AG04450 (cell line): ENCODE measurements at regions not wholly inside any gene's neighbourhood (a gene's known extent, or its start where the extent isn't known, plus 50 kb on each side); places are given as distances from the start of the nearest gene placed in this dataset.

Experiments
- CTCF ChIA-PET: fragments of 300-600, 350-600 bp; formaldehyde crosslinking; extraction: SDS; loops from one replicate; lab custom pipeline; 2022; ENCODE audit warnings: antibody characterized with exemption, inconsistent platforms; lab: Charles Lee
- POLR2A ChIA-PET: fragments of 350-600 bp; formaldehyde crosslinking; extraction: SDS; loops from one replicate; lab custom pipeline; 2021; ENCODE audit warnings: antibody characterized with exemption, inconsistent platforms; lab: Yijun Ruan, JAX
- DNase-seq: peaks from one replicate; pipeline ENCODE4 v3.0.0-alpha.2; 2011; ENCODE audit warnings: low read depth, low spot score
- H3K27ac ChIP-seq: one replicate; pipeline ENCODE4 v1.5.1; 2012; ENCODE audit warnings: low read depth, low read length, control low read depth
- H3K27me3 ChIP-seq: one replicate; pipeline ENCODE4 v1.6.0; 2012; ENCODE audit warnings: low read length; ENCODE audit not compliant: control insufficient read depth, insufficient read depth
- H3K4me3 ChIP-seq: 2 replicates; pipeline ENCODE4 v1.5.1; 2011; ENCODE audit warnings: mild to moderate bottlenecking, low read depth, low read length, control low read depth
- H3K9me3 ChIP-seq: 2 replicates; pipeline ENCODE4 v1.5.1; 2012; ENCODE audit warnings: low read length; ENCODE audit not compliant: control insufficient read depth, insufficient read depth
- TF ChIP-seq, protein P1 (sequence below): IDR thresholded peaks from 2 replicates; pipeline ENCODE4 v1.5.1; 2011; ENCODE audit warnings: low read depth, low read length, control low read depth, inconsistent platforms

DNA sequence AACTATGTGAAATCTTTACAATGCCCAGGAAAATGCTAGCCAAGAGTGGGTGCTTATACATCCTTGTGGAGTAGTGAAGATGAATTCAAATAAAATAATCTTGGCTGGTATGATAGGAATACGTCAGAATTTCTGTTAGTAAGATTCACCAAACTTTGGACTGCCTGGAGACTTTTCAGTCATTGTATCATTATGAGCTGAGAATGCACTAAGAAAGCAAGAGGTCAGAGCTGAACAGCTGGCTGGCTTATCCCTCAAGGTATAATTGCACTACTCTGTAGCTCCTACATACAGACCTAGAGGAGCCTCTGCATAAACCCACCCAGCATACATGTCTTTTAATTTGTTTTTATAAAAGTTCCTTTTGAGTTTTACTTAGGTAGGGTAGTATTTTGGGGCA lies 568.5 kb upstream of the RIOK2 start:
- H3K27me3 ChIP-seq, result no peaks in the 10 kb centered on the region
- TF ChIP-seq, protein P1, sequence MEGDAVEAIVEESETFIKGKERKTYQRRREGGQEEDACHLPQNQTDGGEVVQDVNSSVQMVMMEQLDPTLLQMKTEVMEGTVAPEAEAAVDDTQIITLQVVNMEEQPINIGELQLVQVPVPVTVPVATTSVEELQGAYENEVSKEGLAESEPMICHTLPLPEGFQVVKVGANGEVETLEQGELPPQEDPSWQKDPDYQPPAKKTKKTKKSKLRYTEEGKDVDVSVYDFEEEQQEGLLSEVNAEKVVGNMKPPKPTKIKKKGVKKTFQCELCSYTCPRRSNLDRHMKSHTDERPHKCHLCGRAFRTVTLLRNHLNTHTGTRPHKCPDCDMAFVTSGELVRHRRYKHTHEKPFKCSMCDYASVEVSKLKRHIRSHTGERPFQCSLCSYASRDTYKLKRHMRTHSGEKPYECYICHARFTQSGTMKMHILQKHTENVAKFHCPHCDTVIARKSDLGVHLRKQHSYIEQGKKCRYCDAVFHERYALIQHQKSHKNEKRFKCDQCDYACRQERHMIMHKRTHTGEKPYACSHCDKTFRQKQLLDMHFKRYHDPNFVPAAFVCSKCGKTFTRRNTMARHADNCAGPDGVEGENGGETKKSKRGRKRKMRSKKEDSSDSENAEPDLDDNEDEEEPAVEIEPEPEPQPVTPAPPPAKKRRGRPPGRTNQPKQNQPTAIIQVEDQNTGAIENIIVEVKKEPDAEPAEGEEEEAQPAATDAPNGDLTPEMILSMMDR, result no peak
- no peak overlapping the region for H3K27ac ChIP-seq
- POLR2A ChIA-PET, result no interaction called here
- CTCF ChIA-PET, result no interaction called here
- H3K9me3 ChIP-seq, result no peaks in the 10 kb centered on the region
- H3K4me3 ChIP-seq, result no peak overlapping the region
- no peak for DNase-seq

DNA sequence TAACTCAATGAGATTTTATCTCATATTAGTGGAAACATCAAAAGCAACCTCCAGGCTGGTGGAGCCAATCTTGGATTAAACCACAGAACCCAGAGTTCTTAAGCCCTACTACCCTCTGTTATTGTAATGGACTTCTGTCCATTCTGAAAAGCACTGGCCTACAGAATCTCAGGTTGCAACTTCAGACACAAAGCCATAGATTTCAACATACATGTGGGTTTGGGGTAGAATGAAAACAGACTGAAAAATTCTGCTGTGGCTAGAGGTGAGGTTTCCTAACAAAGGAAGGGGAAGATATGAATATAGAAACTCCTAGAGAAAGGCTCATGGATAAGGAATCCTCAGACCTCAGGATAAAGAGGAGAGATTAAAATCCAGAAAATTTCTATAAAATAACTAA lies 569.8 kb upstream of the RIOK2 start:
- Histone ChIP-seq H3K27me3 (no peaks in the 10 kb centered on the region), H3K27ac (no peak overlapping the region), H3K9me3 (no peaks in the 10 kb centered on the region), H3K4me3 (no peak overlapping the region)
- CTCF ChIA-PET, result no interaction called here
- POLR2A ChIA-PET, result no interaction called here
- DNase-seq, result no peak
- TF ChIP-seq, protein P1, result no peak

DNA sequence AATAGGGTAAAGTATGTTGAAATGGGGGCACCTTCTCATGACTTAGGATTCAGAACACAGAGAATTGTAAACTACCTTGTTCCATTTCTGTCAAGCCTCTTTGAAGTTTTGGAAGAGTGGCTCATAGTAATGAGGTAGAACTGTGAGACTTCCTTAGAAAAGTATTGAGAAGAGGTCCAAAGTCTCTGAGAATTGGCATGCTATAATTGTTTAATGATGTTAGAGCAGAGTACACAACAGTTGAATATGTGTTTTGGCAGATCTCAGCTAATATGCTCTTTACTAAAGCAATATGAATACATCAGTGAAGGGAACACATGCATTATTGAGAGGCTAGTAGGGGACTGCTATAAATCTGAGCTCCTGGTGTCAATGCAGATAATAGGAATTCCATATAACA lies 579.4 kb upstream of the RIOK2 start:
- TF ChIP-seq, protein P1, result no peak
- H3K27me3 ChIP-seq, result no peaks in the 10 kb centered on the region
- H3K4me3 ChIP-seq, result no peak overlapping the region
- no peak overlapping the region for H3K27ac ChIP-seq
- ChIA-PET POLR2A (no interaction called here), CTCF (no interaction called here)
- H3K9me3 ChIP-seq, result no peaks in the 10 kb centered on the region
- DNase-seq, result no peak

DNA sequence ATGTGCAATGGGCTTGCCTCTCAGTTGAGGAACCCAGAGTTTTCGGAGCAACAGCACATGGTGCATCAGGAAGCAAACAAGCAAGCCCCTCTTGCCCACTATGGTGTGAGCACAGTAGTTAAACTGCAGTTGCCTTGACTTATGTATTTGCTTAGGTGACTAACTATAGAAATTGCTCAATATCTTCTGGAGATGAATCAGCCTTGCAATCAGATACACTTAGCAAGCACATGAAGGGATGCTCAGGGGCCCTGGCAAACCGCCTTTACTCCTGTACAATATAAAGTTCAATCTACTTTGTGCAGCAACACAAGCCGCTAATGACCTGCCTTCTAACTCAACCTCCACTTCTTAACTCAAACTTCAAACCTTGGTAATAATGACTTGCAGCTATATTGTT lies 581.7 kb upstream of the RIOK2 start:
- CTCF ChIA-PET, result no interaction called here
- TF ChIP-seq, protein P1, result no peak

DNA sequence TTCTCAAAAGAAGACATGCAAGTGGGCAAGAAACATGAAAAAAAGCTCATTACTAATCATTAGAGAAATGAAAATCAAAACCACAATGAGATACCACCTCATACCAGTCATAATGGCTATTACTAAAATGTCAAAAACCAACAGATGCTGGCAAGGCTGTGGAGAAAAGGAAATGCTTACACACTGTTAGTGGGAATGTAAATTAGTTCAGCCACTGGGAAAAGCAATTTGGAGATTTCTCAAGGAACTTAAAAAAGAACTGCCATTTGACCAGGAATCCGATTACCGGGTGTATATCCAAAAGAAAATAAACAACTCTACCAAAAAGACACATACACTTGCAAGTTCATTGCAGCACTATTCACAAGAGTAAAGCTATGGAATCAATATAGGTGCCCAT lies 595.4 kb upstream of the RIOK2 start:
- CTCF ChIA-PET, result no interaction called here
- POLR2A ChIA-PET, result no interaction called here

More for the DNA sequence above, 581.7 kb upstream of the RIOK2 start:
- no peak overlapping the region for H3K27ac ChIP-seq
- H3K27me3 ChIP-seq, result no peaks in the 10 kb centered on the region
- peak; percentile 42 for DNase-seq
- H3K4me3 ChIP-seq, result no peak overlapping the region
- no peaks in the 10 kb centered on the region for H3K9me3 ChIP-seq
- POLR2A ChIA-PET, result no interaction called here

More for the DNA sequence above, 595.4 kb upstream of the RIOK2 start:
- TF ChIP-seq, protein P1, result no peak
- no peak for DNase-seq
- H3K4me3 ChIP-seq, result no peak overlapping the region
- H3K27me3 ChIP-seq, result no peaks in the 10 kb centered on the region
- H3K27ac ChIP-seq, result no peak overlapping the region
- H3K9me3 ChIP-seq, result no peaks in the 10 kb centered on the region
